Tongue (tissue), 1 donor: ENCODE measurements at regions not wholly inside any gene's neighbourhood (a gene's known extent, or its start where the extent isn't known, plus 50 kb on each side); places are given as distances from the start of the nearest gene placed in this dataset.
"Not testable (repeated sequence)": the region's sequence is repeated elsewhere in the genome, so short reads cannot be mapped to it uniquely, and the experiment has no call there.

Experiments used
- DNase-seq: peaks from one replicate; pipeline ENCODE4 v3.0.0-alpha.2; 2015

GRCh38 chrY:7725791-7726460 lies 814.4 kb upstream of the AMELY start:
- no peak for DNase-seq

GRCh38 chrY:7723991-7724632 lies 812.6 kb upstream of the AMELY start:
- DNase-seq, result no peak

GRCh38 chrY:7723127-7723526 lies 811.6 kb upstream of the AMELY start:
- DNase-seq, result no peak

- no peak for DNase-seq
These were observed 811.0 kb upstream of the AMELY start for GRCh38 chrY:7722566-7722965.

- no peak for DNase-seq
These were observed 809.4 kb upstream of the AMELY start for GRCh38 chrY:7720974-7721373.

- no peak for DNase-seq
These were observed 807.7 kb upstream of the AMELY start for GRCh38 chrY:7719271-7719670.

- no peak for DNase-seq
These were observed 807.1 kb upstream of the AMELY start for GRCh38 chrY:7718626-7719025.

- DNase-seq, result no peak
These were observed 806.6 kb upstream of the AMELY start for GRCh38 chrY:7718126-7718525.

GRCh38 chrY:7714426-7714825 lies 802.9 kb upstream of the AMELY start:
- DNase-seq, result no peak

GRCh38 chrY:7713738-7714137 lies 802.2 kb upstream of the AMELY start:
- DNase-seq, result not testable (repeated sequence)

- DNase-seq, result no peak
These were observed 800.7 kb upstream of the AMELY start for GRCh38 chrY:7712289-7712688.

- peak; percentile 29 for DNase-seq
These were observed 792.1 kb upstream of the AMELY start for GRCh38 chrY:7703578-7704140.

GRCh38 chrY:7702481-7702880 lies 790.9 kb upstream of the AMELY start:
- DNase-seq, result no peak

- no peak for DNase-seq
These were observed 790.1 kb upstream of the AMELY start for GRCh38 chrY:7701676-7702075.

- DNase-seq, result peak; percentile 16
These were observed 786.0 kb upstream of the AMELY start for GRCh38 chrY:7697506-7697905.

- DNase-seq, result no peak
These were observed 781.1 kb upstream of the AMELY start for GRCh38 chrY:7692701-7693100.

GRCh38 chrY:7687086-7687485 lies 775.5 kb upstream of the AMELY start:
- no peak for DNase-seq

GRCh38 chrY:7684546-7684945 lies 773.0 kb upstream of the AMELY start:
- DNase-seq, result no peak

GRCh38 chrY:7682386-7682785 lies 770.8 kb upstream of the AMELY start:
- DNase-seq, result no peak

- DNase-seq, result no peak
These were observed 769.9 kb upstream of the AMELY start for GRCh38 chrY:7681426-7681825.

GRCh38 chrY:7674465-7674864 lies 762.9 kb upstream of the AMELY start:
- DNase-seq, result no peak

- DNase-seq, result no peak
These were observed 761.2 kb upstream of the AMELY start for GRCh38 chrY:7672796-7673195.

- no peak for DNase-seq
These were observed 751.7 kb upstream of the AMELY start for GRCh38 chrY:7663261-7663660.

- no peak for DNase-seq
These were observed 747.5 kb upstream of the AMELY start for GRCh38 chrY:7659047-7659446.
